ENCODE measurements at regions not wholly inside any gene's neighbourhood (a gene's known extent, or its start where the extent isn't known, plus 50 kb on each side); places are given as distances from the start of the nearest gene placed in this dataset.

DNA sequence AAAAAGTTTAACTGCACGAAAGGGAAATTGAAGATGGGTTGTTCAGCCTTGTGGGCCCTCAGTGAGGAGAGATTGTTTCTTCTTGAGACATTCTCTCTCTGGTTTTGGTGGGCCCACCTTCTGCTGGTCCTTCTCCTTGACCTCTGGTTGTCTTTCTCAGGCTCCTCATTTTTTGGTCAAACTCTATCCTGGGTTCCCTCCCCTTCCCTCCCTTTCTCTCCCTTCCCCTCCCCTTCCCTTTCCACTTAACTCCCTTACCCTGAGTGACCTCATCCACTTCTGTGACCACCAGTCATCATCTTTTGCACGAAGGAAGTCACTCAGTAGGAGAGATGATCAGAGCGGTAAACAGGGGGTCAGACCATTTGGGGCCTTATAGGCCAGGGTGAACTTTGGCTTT is 71.5 kb upstream of the RALY start:
- TF ChIP-seq, protein P1, sequence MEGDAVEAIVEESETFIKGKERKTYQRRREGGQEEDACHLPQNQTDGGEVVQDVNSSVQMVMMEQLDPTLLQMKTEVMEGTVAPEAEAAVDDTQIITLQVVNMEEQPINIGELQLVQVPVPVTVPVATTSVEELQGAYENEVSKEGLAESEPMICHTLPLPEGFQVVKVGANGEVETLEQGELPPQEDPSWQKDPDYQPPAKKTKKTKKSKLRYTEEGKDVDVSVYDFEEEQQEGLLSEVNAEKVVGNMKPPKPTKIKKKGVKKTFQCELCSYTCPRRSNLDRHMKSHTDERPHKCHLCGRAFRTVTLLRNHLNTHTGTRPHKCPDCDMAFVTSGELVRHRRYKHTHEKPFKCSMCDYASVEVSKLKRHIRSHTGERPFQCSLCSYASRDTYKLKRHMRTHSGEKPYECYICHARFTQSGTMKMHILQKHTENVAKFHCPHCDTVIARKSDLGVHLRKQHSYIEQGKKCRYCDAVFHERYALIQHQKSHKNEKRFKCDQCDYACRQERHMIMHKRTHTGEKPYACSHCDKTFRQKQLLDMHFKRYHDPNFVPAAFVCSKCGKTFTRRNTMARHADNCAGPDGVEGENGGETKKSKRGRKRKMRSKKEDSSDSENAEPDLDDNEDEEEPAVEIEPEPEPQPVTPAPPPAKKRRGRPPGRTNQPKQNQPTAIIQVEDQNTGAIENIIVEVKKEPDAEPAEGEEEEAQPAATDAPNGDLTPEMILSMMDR (conservative IDR thresholded peaks at IDR 0.05; ENCODE audit: low read length) = no peak
- TF ChIP-seq EZH2phosphoT487 (IDR thresholded peaks at IDR 0.05; ENCODE audit: borderline replicate concordance, low read depth, low read length) = no peak
- Histone ChIP-seq H3K4me1 (ENCODE audit: insufficient read depth, low read length, poor library complexity, severe bottlenecking) (peaks cover 27% of the 10 kb centered on the region), H4K20me1 (ENCODE audit: insufficient read depth, low read length) (no peaks in the 10 kb centered on the region), H2AFZ (ENCODE audit: low read length) (no peak overlapping the region), H3K4me3 (ENCODE audit: low read depth, low read length, poor library complexity, severe bottlenecking) (no peak overlapping the region), H3K9me3 (ENCODE audit: low read length) (no peaks in the 10 kb centered on the region), H3K79me2 (ENCODE audit: insufficient read depth, low read depth, low read length) (no peaks in the 10 kb centered on the region), H3K36me3 (ENCODE audit: insufficient read depth, low read length) (no peaks in the 10 kb centered on the region), H3K27ac (ENCODE audit: low read depth, low read length, poor library complexity, severe bottlenecking) (no peak overlapping the region), H3K4me2 (ENCODE audit: low read length) (no peak overlapping the region), H3K9me2 (ENCODE audit: insufficient read depth, low read length) (no peaks in the 10 kb centered on the region)
- CTCF ChIA-PET (ENCODE audit: unreplicated experiment) = no interaction called here
- POLR2A ChIA-PET = interaction anchor here (0.7 to 1.7 kb wide), 2 partner anchors 17 to 528 kb away, joined by 3 to 4 read pairs; no protein-coding TSS in a partner anchor
- no peak for DNase-seq (ENCODE audit: low spot score)
- intact Hi-C loops (cut with micrococcal nuclease; ENCODE audit: unreplicated experiment) = no loop called here
- BruUV-seq (replicated peaks) = no TSS peak

DNA sequence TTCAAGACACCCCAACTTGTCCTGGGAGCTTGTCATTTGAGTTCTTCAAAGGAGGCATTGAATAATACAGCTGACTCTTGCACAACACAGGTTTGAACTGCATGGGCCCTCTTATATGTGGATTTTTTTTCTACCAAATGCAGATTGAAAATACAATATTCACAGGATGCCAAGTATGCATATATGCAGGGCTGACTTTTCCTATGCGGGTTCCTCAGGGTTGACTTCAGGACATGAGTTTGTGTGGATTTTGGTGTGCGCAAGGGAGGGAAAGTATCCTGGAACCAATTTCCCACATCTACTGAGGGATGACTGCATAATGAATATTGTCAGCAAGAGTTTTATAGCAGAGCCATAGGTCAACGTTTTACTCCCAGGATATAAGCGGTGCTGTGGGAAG is 70.0 kb upstream of the RALY start:
- TF ChIP-seq, protein P1 (conservative IDR thresholded peaks at IDR 0.05; ENCODE audit: low read length) = no peak
- no peak for TF ChIP-seq EZH2phosphoT487 (IDR thresholded peaks at IDR 0.05; ENCODE audit: borderline replicate concordance, low read depth, low read length)
- peaks cover 11% of the 10 kb centered on the region for H3K4me1 ChIP-seq (ENCODE audit: insufficient read depth, low read length, poor library complexity, severe bottlenecking)
- no peak for DNase-seq (ENCODE audit: low spot score)
- intact Hi-C loops (cut with micrococcal nuclease; ENCODE audit: unreplicated experiment) = no loop called here
- no peak overlapping the region for H3K4me2 ChIP-seq (ENCODE audit: low read length)
- CTCF ChIA-PET (ENCODE audit: unreplicated experiment) = no interaction called here
- no peaks in the 10 kb centered on the region for H3K36me3 ChIP-seq (ENCODE audit: insufficient read depth, low read length)
- no peaks in the 10 kb centered on the region for H3K79me2 ChIP-seq (ENCODE audit: insufficient read depth, low read depth, low read length)
- no peak overlapping the region for H3K27ac ChIP-seq (ENCODE audit: low read depth, low read length, poor library complexity, severe bottlenecking)
- no peaks in the 10 kb centered on the region for H3K9me2 ChIP-seq (ENCODE audit: insufficient read depth, low read length)
- H3K4me3 ChIP-seq (ENCODE audit: low read depth, low read length, poor library complexity, severe bottlenecking) = no peak overlapping the region
- BruUV-seq (replicated peaks) = no TSS peak
- H3K9me3 ChIP-seq (ENCODE audit: low read length) = no peaks in the 10 kb centered on the region
- no peak overlapping the region for H2AFZ ChIP-seq (ENCODE audit: low read length)
- no peaks in the 10 kb centered on the region for H4K20me1 ChIP-seq (ENCODE audit: insufficient read depth, low read length)
- POLR2A ChIA-PET = interaction anchor here (1.7 kb wide), 1 partner anchor 18 kb away, joined by 4 read pairs; no protein-coding TSS in a partner anchor

- Histone ChIP-seq H3K4me2 (ENCODE audit: low read length) (no peak overlapping the region), H4K20me1 (ENCODE audit: insufficient read depth, low read length) (no peaks in the 10 kb centered on the region), H2AFZ (ENCODE audit: low read length) (no peak overlapping the region), H3K9me2 (ENCODE audit: insufficient read depth, low read length) (no peaks in the 10 kb centered on the region), H3K79me2 (ENCODE audit: insufficient read depth, low read depth, low read length) (no peaks in the 10 kb centered on the region), H3K4me3 (ENCODE audit: low read depth, low read length, poor library complexity, severe bottlenecking) (no peak overlapping the region), H3K36me3 (ENCODE audit: insufficient read depth, low read length) (no peaks in the 10 kb centered on the region), H3K4me1 (ENCODE audit: insufficient read depth, low read length, poor library complexity, severe bottlenecking) (peaks cover 13% of the 10 kb centered on the region), H3K27ac (ENCODE audit: low read depth, low read length, poor library complexity, severe bottlenecking) (no peak overlapping the region), H3K9me3 (ENCODE audit: low read length) (no peaks in the 10 kb centered on the region)
- CTCF ChIA-PET (ENCODE audit: unreplicated experiment) = no interaction called here
- POLR2A ChIA-PET = interaction anchor here (0.9 kb wide), 1 partner anchor 11 kb away, joined by 4 read pairs; no protein-coding TSS in a partner anchor
- DNase-seq (ENCODE audit: low spot score) = no peak
- TF ChIP-seq, protein P1 (conservative IDR thresholded peaks at IDR 0.05; ENCODE audit: low read length) = no peak
- TF ChIP-seq EZH2phosphoT487 (IDR thresholded peaks at IDR 0.05; ENCODE audit: borderline replicate concordance, low read depth, low read length) = no peak
- intact Hi-C loops (cut with micrococcal nuclease; ENCODE audit: unreplicated experiment) = no loop called here
- BruUV-seq (replicated peaks) = no TSS peak
Observed at GRCh38 chr20:33925867-33926266, 67.8 kb upstream of the RALY start.

All from OCI-LY7 (cell line).